DND-41 (cell line): ENCODE measurements at regions not wholly inside any gene's neighbourhood (a gene's known extent, or its start where the extent isn't known, plus 50 kb on each side); places are given as distances from the start of the nearest gene placed in this dataset.

Experiments
- ATAC-seq: fragments of 200-7000 bp; cut with Tn5 transposase; 3 replicates; pipeline ENCODE4 v1.9.1; 2021; ENCODE audit warnings: low read depth; ENCODE audit not compliant: insufficient read depth
- DNase-seq: peaks from one replicate; pipeline ENCODE4 v3.0.0-alpha.2; 2020
- H2AFZ ChIP-seq: 2 replicates; pipeline ENCODE4 v1.6.0; 2012; ENCODE audit warnings: low read depth, low read length
- H3K27ac ChIP-seq: 2 replicates; pipeline ENCODE4 v1.5.1; 2012; ENCODE audit warnings: low read length, inconsistent platforms
- H3K27me3 ChIP-seq: fragments of 200-600 bp; sonication (generic); 2 replicates; pipeline ENCODE4 v1.6.0; 2012; ENCODE audit warnings: low read length, mild to moderate bottlenecking, inconsistent platforms; ENCODE audit not compliant: insufficient read depth, poor library complexity
- H3K36me3 ChIP-seq: 2 replicates; pipeline ENCODE4 v1.5.1; 2012; ENCODE audit warnings: low read length, inconsistent platforms; ENCODE audit not compliant: insufficient read depth
- H3K4me1 ChIP-seq: 2 replicates; pipeline ENCODE4 v1.5.1; 2012; ENCODE audit warnings: mild to moderate bottlenecking, low read length; ENCODE audit not compliant: insufficient read depth
- H3K4me2 ChIP-seq: 2 replicates; pipeline ENCODE4 v1.6.0; 2012; ENCODE audit warnings: mild to moderate bottlenecking, moderate library complexity, low read length, inconsistent platforms; ENCODE audit not compliant: insufficient read depth
- H3K4me3 ChIP-seq, 2 experiments: fragments of 200-600 bp in 1 of 2; shearing (Covaris generic) in 1 of 2; 2 replicates each; pipeline ENCODE4 v1.5.1; 2012 to 2016; ENCODE audit warnings: inconsistent platforms in 2 of 2, low read length in 2 of 2, mild to moderate bottlenecking in 2 of 2, low read depth in 1 of 2, moderate library complexity in 1 of 2
- H3K79me2 ChIP-seq: 2 replicates; pipeline ENCODE4 v1.6.0; 2012; ENCODE audit warnings: low read length, inconsistent platforms; ENCODE audit not compliant: insufficient read depth
- H3K9ac ChIP-seq: 2 replicates; pipeline ENCODE4 v1.6.0; 2012; ENCODE audit warnings: low read depth, mild to moderate bottlenecking, inconsistent platforms, low read length, moderate library complexity
- H3K9me3 ChIP-seq: 2 replicates; pipeline ENCODE4 v1.5.1; 2012; ENCODE audit warnings: low read length, moderate library complexity, mild to moderate bottlenecking, inconsistent platforms; ENCODE audit not compliant: insufficient read depth, severe bottlenecking
- H4K20me1 ChIP-seq: 2 replicates; pipeline ENCODE4 v1.6.0; 2012; ENCODE audit warnings: low read length; ENCODE audit not compliant: insufficient read depth
- EZH2 ChIP-seq: IDR thresholded peaks from 3 replicates; pipeline ENCODE4 v1.6.1; 2012; ENCODE audit warnings: borderline replicate concordance, low read depth, mild to moderate bottlenecking, moderate library complexity, low read length, inconsistent platforms; ENCODE audit not compliant: severe bottlenecking
- TF ChIP-seq, protein P1 (sequence below): IDR thresholded peaks from 2 replicates; pipeline ENCODE4 v1.5.1; 2012; ENCODE audit warnings: borderline replicate concordance, low read length, moderate library complexity, mild to moderate bottlenecking; ENCODE audit not compliant: poor library complexity, severe bottlenecking; ENCODE audit errors: extremely low read depth

DNA sequence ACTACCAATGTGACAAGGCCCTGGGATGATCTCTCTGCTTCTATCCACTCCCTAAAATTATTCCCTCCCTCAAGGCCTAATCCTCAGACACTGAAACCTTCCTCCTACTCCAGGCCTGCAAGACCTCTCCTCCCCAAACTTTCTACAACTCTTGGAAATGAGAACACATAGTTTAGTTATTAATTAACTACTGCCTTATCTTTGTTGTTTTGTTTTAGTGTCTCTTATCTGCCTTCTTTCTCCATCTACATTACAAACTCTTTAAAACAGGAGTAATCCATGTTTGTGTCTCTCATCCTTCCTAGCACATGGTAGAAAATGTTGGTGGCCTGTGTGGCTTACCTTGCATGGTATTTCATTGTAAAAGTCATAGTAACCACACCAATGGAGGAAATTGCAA lies 139.9 kb upstream of the G2E3 start:
- no peak overlapping the region for H3K4me2 ChIP-seq
- H3K9ac ChIP-seq, result no peak overlapping the region
- DNase-seq, result no peak
- ATAC-seq, result no peak
- H3K4me1 ChIP-seq, result no peaks in the 10 kb centered on the region
- no peak for TF ChIP-seq EZH2
- TF ChIP-seq, protein P1, sequence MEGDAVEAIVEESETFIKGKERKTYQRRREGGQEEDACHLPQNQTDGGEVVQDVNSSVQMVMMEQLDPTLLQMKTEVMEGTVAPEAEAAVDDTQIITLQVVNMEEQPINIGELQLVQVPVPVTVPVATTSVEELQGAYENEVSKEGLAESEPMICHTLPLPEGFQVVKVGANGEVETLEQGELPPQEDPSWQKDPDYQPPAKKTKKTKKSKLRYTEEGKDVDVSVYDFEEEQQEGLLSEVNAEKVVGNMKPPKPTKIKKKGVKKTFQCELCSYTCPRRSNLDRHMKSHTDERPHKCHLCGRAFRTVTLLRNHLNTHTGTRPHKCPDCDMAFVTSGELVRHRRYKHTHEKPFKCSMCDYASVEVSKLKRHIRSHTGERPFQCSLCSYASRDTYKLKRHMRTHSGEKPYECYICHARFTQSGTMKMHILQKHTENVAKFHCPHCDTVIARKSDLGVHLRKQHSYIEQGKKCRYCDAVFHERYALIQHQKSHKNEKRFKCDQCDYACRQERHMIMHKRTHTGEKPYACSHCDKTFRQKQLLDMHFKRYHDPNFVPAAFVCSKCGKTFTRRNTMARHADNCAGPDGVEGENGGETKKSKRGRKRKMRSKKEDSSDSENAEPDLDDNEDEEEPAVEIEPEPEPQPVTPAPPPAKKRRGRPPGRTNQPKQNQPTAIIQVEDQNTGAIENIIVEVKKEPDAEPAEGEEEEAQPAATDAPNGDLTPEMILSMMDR, result no peak
- no peaks in the 10 kb centered on the region for H4K20me1 ChIP-seq
- no peaks in the 10 kb centered on the region for H3K9me3 ChIP-seq
- peaks cover 6% of the 10 kb centered on the region for H3K27me3 ChIP-seq
- no peak overlapping the region for H3K27ac ChIP-seq
- H3K79me2 ChIP-seq, result no peaks in the 10 kb centered on the region
- H2AFZ ChIP-seq, result no peak overlapping the region
- H3K36me3 ChIP-seq, result no peaks in the 10 kb centered on the region
- no peak overlapping the region for H3K4me3 ChIP-seq

DNA sequence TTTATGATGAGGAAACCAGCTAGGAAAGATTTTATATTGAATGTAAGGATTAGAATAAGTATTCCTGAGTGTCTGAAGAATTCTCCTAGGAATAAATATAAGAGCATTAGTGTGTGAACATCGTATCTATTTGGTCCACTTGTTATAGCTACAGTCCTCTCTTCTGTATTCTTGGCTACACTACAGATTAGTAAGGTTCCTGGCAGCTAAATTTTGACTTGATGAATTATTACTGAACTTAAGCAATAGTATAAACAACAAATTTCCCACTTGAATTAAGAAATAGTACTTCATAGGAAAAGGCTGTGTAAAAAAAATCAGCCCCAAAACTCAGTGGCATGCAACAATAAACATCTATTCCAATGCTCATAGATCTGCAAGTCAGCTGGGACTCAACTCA lies 138.4 kb upstream of the G2E3 start:
- Histone ChIP-seq H2AFZ (no peak overlapping the region), H3K4me2 (no peak overlapping the region), H3K9me3 (no peaks in the 10 kb centered on the region), H3K4me3 (no peak overlapping the region), H4K20me1 (no peaks in the 10 kb centered on the region), H3K9ac (no peak overlapping the region), H3K27ac (no peak overlapping the region), H3K27me3 (peaks cover 6% of the 10 kb centered on the region), H3K4me1 (no peaks in the 10 kb centered on the region), H3K36me3 (no peaks in the 10 kb centered on the region), H3K79me2 (no peaks in the 10 kb centered on the region)
- no peak for DNase-seq
- no peak for ATAC-seq
- TF ChIP-seq EZH2, result no peak
- TF ChIP-seq, protein P1, result no peak

DNA sequence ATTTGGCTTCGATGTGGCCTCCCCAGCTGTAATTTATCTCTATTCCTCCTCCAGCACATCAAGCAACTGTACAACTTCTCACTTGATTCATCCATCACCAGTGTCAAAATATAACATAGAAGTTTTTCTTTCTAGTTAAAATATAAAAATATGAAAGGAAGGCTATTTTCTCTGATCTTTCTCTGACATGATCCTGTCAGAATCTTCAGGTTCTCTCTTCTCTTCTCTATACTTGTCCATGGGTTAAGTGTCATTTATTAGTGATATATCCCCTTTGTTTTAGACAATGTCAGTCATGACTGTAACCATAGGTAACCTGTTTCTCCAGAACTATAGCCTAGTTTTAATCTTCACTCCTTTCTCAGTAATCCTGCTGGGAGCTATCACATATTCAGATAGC lies 132.5 kb upstream of the G2E3 start:
- Histone ChIP-seq H3K27ac (no peak overlapping the region), H3K79me2 (no peaks in the 10 kb centered on the region), H4K20me1 (no peaks in the 10 kb centered on the region), H3K9me3 (no peaks in the 10 kb centered on the region), H3K4me2 (no peak overlapping the region), H2AFZ (no peak overlapping the region), H3K36me3 (no peaks in the 10 kb centered on the region), H3K27me3 (no peaks in the 10 kb centered on the region), H3K4me1 (no peaks in the 10 kb centered on the region), H3K9ac (no peak overlapping the region), H3K4me3 (no peak overlapping the region)
- no peak for ATAC-seq
- TF ChIP-seq EZH2, result no peak
- TF ChIP-seq, protein P1, result no peak
- no peak for DNase-seq

DNA sequence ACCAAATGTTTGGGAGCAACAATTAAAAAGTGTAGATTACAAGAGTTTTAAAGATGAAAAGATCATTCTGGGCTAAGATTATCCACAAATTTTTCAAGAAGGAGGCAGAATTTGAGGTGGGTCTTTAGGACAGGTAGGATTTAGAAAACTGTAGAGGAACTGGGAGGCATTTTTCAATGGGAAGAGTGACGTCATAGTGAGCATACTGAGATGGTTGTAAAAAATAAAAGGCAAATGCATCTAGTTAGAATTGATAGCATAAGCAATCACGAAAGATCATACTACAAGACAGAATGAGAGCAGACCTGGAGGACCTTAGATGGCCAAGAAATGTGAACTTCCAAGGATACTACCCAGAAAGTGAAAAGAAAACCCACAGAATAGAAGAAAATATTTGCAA lies 131.6 kb upstream of the G2E3 start:
- Histone ChIP-seq H3K4me1 (no peaks in the 10 kb centered on the region), H3K9ac (no peak overlapping the region), H2AFZ (no peak overlapping the region), H3K9me3 (no peaks in the 10 kb centered on the region), H4K20me1 (no peaks in the 10 kb centered on the region), H3K4me3 (no peak overlapping the region), H3K79me2 (no peaks in the 10 kb centered on the region), H3K36me3 (no peaks in the 10 kb centered on the region), H3K27me3 (no peaks in the 10 kb centered on the region), H3K4me2 (no peak overlapping the region), H3K27ac (no peak overlapping the region)
- no peak for TF ChIP-seq EZH2
- TF ChIP-seq, protein P1, result no peak
- DNase-seq (no peak), ATAC-seq (no peak)
